ENCODE measurements at regions not wholly inside any gene's neighbourhood (a gene's known extent, or its start where the extent isn't known, plus 50 kb on each side); places are given as distances from the start of the nearest gene placed in this dataset.

GRCh38 chr14:58863661-58864345 lies 226.0 kb downstream of the DACT1 start (continued):
- TF ChIP-seq, protein P1, sequence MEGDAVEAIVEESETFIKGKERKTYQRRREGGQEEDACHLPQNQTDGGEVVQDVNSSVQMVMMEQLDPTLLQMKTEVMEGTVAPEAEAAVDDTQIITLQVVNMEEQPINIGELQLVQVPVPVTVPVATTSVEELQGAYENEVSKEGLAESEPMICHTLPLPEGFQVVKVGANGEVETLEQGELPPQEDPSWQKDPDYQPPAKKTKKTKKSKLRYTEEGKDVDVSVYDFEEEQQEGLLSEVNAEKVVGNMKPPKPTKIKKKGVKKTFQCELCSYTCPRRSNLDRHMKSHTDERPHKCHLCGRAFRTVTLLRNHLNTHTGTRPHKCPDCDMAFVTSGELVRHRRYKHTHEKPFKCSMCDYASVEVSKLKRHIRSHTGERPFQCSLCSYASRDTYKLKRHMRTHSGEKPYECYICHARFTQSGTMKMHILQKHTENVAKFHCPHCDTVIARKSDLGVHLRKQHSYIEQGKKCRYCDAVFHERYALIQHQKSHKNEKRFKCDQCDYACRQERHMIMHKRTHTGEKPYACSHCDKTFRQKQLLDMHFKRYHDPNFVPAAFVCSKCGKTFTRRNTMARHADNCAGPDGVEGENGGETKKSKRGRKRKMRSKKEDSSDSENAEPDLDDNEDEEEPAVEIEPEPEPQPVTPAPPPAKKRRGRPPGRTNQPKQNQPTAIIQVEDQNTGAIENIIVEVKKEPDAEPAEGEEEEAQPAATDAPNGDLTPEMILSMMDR (IDR thresholded peaks at IDR 0.05; ENCODE audit: control extremely low read depth in 1 of 3, insufficient read depth in 1 of 3, low read depth in 1 of 3, low read length in 3 of 3), result no peak
- TF ChIP-seq GABPA (IDR thresholded peaks at IDR 0.05; ENCODE audit: borderline replicate concordance, insufficient read depth, low read length) (no peak), HDAC2 (IDR thresholded peaks at IDR 0.05; ENCODE audit: borderline replicate concordance in 1 of 2, low read depth in 2 of 2, low read length in 2 of 2) (no peak), POU5F1 (IDR thresholded peaks at IDR 0.05; ENCODE audit: low read depth, low read length) (no peak)
